AML-193 (cell line): ENCODE measurements at regions not wholly inside any gene's neighbourhood (a gene's known extent, or its start where the extent isn't known, plus 50 kb on each side); places are given as distances from the start of the nearest gene placed in this dataset.
"Not testable (repeated sequence)": the region's sequence is repeated elsewhere in the genome, so short reads cannot be mapped to it uniquely, and the experiment has no call there.

ENCODE experiments used
- DNase-seq, 2 experiments: peaks; one replicate each; lab custom pipeline; 2025; lab: John Stamatoyannopoulos, UW

DNA sequence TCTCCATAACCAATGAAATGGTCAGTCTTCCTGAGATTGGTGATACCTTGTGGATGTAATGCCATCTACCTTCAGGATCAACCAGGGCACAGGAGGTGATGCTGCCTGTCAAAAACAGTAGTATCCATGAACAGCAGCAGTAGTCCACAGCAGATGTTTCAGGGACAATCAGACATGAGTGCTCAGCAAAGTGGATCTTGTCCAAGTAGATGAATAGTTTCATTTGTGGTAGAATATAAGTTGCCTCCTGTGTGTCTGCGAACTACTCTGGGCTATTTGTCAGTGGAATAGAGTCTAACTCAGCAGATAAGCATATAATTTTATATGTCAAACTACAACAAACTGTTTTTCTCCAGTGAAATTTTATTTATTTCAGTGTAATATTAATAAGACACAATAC lies 1860.1 kb upstream of the ACO1 start:
- no peak for DNase-seq

DNA sequence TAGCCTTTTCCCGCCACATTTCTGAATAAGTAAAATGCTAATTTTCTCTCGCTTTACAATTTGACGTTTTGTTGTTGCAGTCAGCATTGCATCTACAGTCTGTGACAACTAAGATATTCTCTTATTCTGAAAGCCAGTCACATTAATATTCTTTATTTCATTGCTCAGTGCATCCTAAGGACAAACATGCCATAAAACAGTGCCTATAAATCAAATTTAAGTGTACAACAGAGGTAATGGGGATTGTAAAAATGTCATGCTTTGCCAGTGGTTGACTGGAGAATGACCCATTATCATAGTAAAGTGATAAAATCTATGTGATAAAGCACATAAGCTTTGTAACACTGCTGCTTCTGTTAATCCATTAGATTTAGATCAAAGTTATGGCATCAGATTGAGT lies 1850.0 kb upstream of the ACO1 start:
- DNase-seq = no peak

DNA sequence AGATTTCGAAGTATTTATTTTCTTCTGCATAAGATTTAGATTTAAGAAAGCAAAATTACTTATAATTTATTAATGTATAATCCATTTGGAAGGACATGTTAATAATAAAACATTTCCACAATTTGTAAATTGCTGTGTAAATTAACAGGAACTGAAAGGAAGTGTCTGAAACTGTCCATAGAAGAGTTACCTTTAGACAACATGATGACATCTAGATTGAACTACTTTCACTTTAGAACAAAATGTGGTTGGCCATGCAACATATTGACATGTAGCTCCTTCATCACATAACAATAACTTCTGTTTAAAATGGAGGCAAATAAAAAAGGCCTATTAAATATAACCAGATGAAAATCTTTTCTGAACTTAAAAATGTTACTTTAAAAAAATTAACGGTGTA lies 1849.5 kb upstream of the ACO1 start:
- DNase-seq = no peak

DNA sequence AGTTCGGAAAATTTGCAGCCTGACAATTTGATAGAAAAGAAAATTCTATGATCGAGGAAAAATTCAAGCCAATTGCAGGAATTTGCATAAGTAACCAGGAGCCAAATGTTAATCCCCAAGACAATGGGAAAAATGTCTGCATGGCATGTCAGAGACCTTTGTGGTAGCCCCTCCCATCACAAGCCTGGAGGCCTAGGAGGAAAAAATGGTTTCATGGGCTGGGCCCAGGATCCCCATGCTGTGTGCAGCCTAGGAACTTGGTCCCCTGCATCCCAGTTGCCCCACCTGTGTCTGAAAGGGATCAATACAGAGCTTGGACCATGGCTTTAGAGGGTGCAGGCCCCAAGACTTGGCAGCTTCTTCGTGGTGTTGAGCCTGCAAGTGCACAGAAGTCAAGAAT lies 1847.9 kb upstream of the ACO1 start:
- DNase-seq = no peak

DNA sequence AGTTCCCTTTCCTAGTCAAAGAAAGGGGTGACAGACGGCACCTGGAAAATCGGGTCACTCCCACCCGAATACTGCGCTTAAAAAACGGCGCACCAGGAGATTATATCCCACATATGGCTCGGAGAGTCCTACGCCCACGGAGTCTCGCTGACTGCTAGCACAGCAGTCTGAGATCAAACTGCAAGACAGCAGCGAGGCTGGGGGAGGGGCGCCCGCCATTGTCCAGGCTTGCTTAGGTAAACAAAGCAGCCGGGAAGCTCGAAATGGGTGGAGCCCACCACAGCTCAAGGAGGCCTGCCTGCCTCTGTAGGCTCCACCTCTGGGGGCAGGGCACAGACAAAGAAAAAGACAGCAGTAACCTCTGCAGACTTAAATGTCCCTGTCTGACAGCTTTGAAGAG lies 1844.7 kb upstream of the ACO1 start:
- not testable (repeated sequence) for DNase-seq

DNA sequence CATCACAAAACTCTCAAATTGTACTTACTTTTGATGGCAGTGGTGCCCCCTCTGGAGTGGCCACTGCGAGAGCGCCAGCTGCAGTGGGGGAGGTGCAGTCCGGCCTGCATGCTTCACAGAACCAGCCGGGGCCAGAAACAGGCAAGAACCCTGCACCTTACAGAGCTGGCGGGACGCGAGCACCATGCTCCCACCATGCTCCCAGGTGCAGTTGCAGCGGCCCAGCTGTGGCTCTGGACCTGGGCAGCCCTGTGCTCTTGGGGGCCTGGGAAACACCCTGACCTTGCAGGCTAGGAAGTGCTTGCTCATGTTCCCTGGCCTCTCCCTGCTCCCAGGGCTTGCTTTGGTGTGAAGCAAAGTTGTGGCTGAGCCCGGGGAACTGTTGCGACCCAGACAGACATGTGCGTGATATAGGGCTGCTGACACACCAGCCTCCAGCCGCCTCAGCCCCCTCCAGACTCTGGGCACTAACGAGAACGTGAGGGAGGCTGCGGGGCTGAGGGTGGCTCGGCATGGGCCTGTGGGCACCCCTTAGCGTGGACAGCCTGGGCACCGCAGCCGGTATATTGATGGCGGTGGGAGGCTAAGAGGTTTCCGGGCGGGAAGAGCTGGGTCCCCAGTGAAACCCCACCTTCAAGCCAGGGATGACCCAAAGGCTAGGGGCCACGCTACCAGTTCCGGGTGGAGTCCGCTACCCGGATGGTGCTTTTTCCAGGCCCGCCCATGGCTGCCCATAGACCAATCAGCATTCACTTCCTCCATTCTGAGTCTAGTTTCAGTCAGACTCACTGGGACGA lies 1809.9 kb upstream of the ACO1 start:
- DNase-seq = no peak

DNA sequence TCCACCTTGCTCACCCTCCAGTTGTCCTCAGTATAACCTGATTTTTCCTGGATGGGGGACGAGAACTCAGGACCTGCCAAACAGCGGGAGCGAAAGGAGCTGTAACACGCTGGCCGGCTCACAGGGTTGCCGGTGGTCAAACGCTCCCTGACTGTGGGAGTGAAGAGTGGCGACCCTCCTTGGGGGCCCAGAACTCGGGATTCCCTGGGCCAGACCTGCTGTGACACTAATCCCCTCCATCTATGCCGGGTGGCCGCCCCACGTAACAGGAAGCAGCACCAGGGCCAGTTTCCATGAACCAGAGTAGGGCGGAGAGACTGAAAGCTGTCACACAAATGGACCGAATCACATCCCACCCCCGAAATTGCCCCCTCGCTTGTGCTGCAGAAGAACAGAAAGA lies 1809.2 kb upstream of the ACO1 start:
- DNase-seq = no peak

DNA sequence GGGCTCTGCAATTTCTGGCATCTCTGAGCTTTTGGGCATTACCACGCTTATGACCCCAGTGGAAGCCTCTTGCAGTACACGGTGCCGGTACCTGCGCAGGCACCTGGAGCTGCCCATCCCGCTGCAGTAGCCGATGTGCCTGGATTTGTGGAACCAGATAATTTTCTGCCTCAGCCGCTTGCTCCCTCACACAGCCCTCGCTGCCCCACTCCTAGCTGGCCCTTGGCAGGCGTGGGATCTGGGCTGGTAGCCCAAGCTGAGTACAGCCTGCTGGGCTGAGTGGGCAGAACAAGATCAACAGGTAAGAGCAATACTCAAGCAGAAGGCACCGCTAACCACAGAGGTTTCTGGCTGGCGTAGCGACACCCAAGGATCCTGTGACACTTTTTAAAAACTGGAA lies 1808.8 kb upstream of the ACO1 start:
- no peak for DNase-seq

DNA sequence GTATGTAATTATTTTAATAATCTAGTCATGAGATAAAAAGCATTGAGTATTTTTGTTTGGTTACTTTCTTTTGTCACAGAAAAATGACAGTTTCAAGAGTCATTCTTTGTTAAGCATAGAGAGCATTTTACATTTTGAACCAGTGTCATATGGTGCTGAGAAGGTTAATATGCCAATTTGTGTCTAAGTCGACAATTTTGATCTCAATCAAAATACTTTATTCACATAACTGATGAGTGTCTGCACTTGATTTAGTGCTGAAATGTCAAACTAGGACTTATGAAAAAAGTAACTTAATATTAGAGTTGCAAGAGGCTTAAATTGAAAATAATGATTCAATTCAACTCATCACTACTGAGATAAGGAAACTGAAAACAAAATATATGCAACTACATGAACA lies 1804.6 kb upstream of the ACO1 start:
- DNase-seq = no peak

DNA sequence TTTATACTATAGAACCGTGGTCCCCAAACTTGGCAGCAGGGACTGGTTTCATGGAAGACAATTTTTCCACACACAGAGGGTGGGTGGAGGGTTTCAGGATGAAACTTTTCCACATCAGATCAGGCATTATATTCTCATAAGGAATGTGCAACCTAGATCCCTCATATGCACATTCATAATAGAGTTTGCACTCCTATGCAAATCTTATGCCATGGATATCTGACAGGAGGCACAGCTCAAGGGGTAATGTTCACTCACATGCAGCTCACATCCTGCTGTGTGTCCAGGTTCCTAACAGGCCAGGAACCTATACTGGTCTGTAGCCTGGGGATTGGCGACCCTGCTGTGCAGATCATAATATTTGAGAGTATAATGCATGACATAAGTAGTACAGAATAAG lies 1802.2 kb upstream of the ACO1 start:
- DNase-seq = no peak

DNA sequence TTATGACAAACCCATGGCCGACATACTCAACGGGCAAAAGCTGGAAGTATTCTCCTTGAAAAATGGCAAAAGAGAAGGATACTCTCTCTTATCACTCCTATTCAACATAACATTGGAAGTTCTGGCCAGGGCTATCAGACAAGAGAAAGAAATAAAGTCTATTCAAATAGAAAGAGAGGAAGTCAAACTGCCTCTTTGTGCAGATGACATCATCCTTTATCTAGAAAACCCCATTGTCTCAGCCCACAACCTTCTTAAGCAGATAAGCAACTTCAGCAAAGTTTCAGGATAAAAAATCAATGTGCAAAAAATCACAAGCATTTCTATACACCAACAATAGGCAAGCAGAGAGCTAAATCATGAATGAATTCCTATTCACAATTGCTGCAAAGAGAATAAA lies 1799.9 kb upstream of the ACO1 start:
- no peak for DNase-seq

DNA sequence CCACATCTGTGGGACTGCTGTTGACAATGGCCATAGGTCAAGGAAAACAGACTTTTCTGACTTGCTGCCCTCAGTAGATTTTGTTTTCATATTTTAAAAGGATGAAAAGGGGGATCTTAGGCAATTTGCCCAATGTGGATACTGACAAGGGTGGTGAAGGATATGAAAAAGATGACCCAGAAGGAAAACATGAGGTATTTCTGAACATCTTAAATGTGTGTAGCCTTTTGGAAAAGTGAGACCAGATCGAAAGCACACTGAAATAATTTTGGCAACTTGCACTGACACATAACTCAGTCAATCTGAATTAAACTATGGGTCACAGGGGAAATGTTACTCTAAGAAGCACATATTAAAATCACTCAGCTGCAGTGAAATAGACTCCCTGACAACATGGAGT lies 1793.0 kb upstream of the ACO1 start:
- DNase-seq = no peak

DNA sequence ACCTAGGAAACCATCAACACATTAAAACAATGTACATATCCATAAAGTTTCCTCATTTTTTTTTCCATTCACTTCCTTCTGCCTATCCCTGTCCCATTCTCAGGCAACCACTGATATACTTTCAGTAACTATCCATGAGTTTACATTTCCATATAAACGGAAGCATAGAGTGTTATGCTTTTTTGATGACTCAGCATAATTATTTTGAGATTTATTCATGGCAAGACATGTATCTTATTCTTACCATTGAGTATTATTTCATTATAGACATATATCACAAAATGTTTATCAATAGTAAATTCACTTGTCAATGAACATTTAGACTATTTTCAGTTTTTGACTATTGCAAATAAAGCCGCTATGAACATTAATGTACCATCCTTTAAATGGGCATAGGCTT lies 1786.8 kb upstream of the ACO1 start:
- no peak for DNase-seq

DNA sequence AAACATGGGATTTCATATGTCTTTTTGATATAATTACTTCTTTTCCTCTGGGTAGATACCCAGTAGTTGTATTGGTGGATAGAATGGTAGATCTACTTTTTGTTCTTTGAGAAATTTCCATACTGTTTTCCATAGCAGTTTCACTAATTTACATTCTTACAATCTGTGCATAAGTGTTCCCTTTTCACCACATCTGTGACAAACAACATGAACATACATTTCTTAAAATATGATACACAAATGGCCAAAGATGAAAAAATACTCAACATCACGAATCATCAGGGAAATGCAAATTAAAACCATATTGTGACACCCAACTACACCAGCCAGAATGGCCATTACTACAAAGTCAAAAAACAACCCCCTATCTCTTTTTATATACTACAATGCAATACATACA lies 1778.5 kb upstream of the ACO1 start:
- DNase-seq = no peak

DNA sequence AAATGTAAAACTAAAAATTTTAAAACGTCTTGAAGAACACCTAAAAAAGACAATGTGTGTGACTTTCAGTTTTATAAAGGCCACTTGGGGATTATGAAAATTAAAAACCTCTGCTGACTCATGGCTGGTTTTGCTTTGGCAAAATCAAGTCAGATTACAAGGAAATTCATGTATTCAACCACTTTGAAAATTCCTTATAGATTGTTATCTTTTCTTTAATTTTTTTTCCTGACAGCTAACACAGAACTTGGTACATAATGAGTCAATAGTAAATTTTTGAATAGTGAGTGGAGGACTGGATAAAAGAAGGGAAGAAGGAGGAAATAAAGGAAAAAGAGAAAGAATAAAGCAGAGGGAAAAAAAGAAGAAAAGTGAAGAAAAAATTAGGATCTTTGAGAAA lies 1774.7 kb upstream of the ACO1 start:
- DNase-seq = no peak

DNA sequence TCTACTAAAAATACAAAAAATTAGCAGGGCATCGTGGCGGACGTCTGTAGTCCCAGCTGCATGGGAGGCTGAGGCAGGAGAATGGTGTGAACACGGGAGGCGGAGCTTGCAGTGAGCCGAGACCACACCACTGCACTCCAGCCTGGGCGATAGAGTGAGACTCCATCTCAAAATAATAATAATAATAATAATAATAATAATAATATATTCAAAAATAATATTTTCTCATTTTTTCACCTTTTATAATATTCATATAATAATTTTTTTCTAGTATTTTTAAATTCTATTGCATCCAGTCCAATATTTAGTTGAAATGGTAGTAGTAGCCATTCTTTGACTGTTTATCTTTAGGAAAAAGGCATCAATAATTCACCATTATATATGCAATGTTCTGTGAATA lies 1767.7 kb upstream of the ACO1 start:
- DNase-seq = not testable (repeated sequence)

DNA sequence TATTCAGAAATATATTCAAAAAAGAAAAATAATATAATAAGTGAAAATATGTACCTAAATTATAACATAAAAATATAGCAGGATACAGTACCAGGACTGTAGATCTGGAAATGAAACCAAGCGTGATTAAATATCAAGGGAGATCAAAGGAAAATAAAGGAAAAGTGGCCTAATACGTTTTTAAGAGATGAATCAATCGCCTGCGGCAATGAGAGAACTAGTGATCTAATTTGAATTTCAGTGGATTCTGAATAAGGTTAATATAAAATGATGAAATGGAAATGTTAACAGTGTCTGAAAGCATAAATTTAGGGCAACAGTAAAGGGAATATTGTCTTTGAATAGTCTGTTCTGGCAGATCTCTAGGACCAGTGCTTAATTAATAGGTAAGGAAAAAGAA lies 1761.9 kb upstream of the ACO1 start:
- DNase-seq = no peak

DNA sequence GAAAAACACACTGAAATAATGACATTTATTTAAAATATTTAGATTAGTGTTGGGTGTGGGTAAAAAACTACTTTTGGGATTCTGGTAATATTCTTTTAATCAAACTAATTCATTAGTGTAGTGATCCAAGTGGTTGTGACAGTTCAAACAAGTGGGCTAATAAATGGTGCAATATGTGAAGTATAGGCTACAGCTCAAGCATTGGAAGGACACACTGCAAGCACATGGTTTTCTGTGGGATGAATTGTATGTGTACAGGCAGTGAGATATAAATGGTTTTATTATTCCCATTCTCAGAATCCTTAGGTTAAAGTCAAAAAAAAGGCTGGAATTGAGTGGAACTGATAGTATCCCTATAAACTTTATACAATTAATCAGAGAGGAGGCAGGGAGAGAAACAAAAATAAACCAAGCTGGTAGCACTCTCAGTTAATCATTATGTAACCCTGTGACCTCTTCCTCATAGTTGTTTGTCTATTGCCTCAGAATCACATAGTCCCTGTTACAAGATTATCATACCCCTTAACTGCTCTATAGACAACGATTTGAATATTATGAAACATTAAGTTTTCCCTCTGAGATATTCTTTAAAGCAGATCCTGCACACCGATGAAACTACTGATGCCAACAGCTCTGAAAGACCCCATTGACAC lies 1755.4 kb upstream of the ACO1 start:
- no peak for DNase-seq

DNA sequence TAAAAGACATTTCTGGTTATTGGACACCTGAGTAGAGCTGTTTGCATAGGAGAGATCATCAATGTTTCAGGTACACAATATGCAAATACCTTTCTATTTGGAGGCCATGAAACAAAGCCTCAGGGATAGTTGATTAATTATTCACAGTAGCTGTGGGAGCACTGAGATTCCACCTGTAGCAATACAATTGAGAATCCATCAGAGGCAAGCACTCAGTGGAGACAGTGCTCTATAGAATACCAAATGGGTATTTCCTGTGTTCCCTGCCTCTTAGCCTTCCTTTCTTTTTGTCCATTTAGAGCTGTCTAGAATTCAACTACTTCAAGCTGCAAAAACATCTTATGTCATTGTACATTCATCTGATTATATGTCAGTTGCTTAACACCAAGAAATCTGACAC lies 1754.0 kb upstream of the ACO1 start:
- DNase-seq = no peak

DNA sequence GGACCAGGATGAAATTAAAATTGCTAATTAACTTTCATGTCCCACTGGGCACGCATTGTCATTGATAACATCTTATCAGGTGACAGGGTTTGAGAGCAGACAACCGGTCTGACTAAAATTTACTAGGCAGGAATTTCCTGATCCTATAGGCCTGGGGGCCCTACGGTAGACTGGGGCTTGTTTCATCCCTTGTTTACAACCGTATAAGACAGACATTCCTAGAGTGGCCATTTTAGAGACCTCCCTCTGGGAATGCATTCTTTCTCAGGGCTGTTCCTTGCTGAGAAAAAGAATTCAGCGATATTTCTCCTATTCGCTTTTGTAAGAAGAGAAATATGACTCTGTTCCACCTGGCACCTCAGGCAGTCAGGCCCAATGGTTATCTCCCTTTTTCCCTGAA lies 1737.8 kb upstream of the ACO1 start:
- DNase-seq = not testable (repeated sequence)

DNA sequence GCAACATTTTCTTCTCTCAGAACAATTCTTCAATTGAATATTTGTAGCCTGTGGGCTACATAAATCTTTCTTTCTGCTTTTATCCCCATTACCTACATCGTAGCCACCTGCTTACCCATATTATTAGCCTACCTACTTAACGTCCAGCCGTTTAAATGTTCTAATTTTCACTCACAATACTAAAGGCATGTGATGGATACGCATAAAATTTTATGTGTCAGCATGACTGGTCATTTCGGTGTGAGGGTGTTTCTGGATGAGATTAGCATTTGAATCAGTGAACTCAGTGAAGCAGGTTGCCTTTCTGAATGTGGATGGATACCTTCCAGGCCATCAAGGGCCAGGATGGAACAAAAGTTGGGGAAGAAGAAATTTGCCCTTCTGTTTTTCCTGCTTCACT lies 1722.5 kb upstream of the ACO1 start:
- DNase-seq = no peak

DNA sequence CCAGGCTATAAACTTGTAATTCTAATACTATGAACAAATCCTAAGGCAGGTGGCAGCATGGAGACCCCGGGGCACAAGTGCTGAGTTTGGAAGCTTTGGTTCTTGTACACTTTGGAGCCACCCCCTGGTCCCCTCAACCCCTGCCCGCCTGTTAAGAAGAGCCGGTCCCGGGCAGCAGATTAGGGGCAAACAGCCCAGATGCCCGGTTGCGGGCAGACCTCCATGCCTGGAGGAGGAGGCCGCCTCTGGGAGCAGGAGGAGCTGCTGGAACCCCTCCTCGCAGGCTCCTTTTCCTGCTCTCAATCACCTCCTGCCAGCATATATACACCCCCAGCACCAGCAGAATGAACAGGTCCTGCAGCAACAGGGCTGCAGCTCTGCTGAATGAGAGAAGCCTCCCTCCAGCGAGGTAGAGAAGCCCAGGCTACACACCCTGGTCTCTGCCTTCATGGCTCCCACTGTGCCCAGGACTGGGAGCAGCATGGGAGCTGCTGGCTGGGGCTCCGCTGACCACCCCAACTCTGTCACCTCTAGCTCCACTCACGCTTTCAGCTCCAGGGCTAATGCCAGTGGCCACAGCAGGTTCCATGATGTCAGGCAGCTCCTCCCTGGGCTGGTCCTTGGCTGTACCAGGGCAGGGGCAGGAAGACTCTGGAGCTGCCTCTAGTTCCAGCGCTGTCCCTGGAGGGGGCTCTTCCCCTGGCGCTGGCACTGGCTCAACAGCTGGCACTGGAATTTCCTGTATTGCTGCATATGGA lies 1713.5 kb upstream of the ACO1 start:
- DNase-seq = no peak

DNA sequence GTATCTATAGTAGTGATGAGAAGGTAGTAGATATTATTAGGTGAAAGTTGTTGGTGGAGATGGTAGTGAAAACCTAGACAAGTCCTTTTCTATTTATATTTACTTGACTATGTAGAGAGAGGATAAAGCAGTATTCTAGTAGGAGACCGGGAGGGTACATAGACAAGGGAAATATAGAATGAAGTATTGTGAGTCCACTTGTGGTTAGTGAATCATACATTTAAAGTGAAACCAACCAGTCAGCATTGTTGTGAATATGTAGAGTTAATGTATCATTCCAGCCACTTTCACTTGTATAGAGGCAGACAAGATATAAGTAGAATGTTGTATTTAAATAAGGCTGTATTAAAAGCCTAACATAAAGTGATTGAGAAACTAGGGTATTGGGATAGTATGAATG lies 1711.3 kb upstream of the ACO1 start:
- no peak for DNase-seq
